NCI-H146 (cell line): ENCODE measurements at regions not wholly inside any gene's neighbourhood (a gene's known extent, or its start where the extent isn't known, plus 50 kb on each side); places are given as distances from the start of the nearest gene placed in this dataset.

Experiments
- DNase-seq: peaks from one replicate; lab custom pipeline; 2025; lab: John Stamatoyannopoulos, UW

DNA sequence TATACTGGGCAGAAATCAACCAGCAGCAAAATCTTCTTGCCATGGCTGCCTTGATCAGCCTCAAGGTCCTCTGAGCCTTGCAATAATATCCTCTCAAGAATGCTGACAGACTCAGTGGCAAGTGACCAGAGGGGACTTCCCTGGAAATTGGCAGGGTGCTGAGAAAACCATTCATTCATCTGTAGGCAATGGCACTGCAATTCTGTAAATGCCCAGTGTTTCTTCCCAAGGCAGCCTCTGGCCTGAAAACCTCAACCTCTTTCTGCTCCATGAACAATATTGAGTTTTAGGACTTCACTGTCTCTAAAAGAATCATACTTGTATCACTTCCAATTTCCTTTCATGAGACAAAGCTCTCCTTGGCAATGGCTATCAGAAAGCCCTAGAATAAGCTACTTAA, 754.3 kb upstream of the TENM3 start:
- no peak for DNase-seq

DNA sequence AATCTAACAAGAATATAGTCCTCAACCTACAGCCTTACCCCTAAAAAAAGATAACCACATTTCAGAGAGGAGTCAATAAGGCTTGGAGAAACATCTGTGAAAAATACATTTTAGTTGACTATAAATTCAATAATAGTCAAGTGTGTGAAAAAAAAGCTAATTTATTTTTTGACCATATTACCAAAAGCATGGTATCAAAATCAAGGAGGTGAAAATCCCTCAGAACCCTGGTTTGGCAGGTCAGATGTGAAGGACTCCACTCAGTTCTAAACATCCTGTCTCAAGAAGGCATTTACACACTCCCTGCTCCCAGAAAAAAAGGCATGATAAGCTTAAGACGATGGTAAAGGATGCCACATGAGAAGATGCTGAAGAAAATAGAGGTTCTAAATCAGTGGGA, 745.1 kb upstream of the TENM3 start:
- no peak for DNase-seq

- DNase-seq: peak; percentile 79
These were observed 740.6 kb upstream of the TENM3 start for GRCh38 chr4:181502611-181503010.

DNA sequence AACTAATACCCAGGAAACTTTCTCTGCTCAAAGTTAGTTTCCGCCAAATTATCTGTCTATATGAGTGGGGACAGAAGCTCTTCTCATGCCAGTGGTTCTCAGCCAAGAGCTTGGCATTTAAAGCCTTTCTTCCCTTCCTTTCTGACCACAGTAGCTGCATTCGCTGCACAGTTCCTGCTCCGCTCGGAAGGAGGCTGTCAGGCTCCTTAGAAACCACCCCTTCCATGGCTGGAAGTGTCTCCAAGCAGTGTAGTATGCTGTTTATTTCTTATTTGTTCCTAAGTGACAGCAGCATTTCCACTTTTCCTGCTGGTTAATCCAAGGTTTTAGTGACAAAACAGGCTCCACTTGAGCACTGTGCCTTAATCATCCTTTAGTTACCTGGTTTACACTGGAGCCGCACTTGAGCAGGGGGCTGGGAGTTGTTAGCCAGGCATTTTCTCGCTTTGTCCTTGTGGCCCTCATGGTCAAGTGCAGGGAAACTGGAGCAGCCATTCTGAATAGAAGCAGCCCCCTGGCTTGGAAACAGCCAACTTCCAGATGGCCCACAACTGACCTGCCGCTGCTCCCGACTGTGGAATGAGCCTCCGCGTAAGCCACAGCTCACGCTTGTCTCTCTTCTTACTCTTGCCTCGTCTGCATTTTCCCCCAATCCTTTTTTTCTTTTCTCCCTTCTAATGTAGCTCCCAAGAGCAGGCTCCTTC, 739.4 kb upstream of the TENM3 start:
- DNase-seq: peak; percentile 67

DNA sequence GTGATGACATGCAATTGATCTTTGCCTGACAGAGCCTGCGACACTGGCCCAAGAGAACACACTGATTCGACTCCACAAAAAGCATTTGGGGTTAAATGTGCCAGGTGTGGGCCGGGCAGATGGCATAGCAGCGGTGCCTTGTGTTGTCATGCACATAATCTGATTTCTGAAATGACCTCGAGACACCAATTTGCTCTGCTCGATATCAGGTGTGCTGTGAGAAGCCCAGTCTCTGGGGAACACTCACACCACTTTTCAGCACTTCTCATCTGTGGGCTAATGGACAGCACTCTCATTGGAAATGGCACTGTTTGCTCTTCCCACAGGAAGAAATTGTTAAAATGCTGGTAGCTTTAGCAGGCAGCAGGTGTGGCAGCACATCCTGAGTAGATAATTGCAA, 738.3 kb upstream of the TENM3 start:
- peak; percentile 100 for DNase-seq

DNA sequence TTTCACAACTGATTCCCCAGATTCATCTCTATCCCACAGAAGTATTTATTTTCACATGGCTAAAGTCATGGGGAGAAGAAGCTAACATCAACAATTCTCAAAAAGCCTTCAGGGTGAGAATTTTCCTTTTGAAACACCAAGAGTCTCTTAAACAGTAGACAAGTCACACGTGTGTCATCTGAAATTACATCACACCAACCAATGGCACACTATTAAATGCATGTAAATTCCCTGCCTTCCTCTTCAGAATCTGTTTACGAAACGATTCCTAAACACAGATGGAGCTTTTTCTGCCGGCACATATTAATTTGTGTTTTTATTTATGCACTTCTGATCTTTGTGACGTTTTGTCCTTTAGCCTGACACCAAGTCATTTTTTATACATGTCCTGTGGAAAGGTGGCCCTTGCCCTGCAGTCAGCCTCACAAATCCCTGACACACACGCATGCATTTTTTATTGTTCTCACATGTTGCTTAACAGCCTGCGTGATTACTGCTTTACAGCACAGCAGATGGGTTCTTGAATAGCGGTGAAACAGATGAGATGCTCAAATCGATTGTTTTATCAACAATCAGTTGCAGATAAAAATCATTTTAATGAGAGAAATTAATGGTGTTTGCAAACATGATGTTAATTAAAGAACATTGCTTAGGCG, 735.9 kb upstream of the TENM3 start:
- peak; percentile 100 for DNase-seq

DNA sequence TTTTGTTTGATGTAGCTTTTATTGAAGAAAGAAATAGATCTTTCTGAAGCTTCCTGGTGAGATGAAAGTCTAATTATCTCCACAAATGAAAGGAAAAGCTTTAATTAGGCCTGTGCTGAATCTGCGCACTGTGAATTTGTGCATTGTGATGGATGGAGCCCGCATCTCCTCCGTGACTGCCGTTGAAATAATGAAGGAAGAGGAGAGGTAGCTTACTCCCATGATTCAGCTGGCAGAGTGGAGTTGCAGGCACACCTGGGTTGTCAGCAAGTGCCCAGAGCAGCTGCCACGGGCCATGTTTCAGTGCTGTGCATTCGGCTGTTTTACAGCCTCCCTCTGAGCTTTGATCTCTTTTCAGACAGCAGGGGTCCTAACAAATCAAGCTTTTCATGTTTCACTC, 735.3 kb upstream of the TENM3 start:
- DNase-seq: peak; percentile 100

- DNase-seq: peak; percentile 98
These were observed 734.6 kb upstream of the TENM3 start for GRCh38 chr4:181508601-181509000.

DNA sequence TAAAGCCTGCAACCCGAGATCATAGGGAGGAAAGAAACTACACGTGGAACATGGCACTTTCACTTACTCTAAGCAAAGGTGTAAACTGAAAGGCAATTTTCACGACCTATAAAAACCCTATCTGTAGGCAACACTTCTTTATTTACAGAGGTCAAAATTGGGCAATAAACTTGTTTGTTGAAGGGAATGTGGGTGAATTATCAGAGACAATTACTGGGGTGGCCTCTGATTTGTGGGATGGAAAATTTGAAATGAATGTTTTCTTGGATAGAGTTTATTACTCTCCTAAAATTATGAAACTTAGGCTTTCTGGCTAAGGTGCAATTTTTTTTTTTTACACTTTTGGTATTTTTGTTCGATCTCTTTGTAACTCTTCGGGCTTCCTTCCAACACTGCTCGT, 734.1 kb upstream of the TENM3 start:
- peak; percentile 98 for DNase-seq

GRCh38 chr4:181517491-181517890, 725.7 kb upstream of the TENM3 start:
- no peak for DNase-seq

- DNase-seq: peak; percentile 59
These were observed 722.4 kb upstream of the TENM3 start for GRCh38 chr4:181520790-181521189.

GRCh38 chr4:181523973-181524372, 719.2 kb upstream of the TENM3 start:
- no peak for DNase-seq

DNA sequence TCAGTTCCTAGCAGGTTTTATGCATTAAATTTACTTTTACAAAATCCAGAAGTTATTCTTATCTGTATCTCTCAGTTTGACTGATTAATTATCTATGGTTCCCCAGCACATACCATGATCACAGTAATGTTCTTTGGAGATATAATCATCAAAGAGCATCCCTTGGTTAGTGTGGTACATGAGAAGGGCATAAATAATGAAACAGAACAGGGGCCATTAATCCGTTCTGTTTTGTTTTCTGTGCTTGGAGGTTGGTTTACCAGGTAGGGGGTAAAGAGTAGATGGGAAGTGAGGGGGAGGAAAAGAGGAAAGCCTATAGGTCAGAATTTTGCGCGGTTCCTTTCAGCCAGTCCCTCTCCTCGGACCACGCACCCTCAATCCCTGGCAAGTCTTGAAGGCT, 718.7 kb upstream of the TENM3 start:
- peak; percentile 97 for DNase-seq

DNA sequence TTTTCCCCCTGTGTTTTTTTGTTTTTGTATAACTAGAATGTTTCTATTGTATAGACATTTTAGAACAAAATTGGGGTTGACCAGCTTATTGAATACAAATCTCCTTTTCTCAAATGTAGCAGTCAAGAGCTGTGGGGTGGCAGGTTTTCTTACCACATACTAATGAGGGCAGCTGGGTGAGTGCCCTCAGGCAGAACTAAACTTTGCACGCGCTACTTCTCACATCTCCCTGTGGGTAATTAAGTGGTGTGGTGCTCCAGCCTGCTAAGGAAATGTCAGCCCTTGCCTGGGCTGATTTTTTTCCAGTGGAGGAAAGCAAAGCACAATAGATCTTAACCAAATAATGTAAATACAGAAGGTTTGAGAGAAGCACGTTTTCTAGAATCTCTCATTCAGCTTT, 717.6 kb upstream of the TENM3 start:
- peak; percentile 100 for DNase-seq

DNA sequence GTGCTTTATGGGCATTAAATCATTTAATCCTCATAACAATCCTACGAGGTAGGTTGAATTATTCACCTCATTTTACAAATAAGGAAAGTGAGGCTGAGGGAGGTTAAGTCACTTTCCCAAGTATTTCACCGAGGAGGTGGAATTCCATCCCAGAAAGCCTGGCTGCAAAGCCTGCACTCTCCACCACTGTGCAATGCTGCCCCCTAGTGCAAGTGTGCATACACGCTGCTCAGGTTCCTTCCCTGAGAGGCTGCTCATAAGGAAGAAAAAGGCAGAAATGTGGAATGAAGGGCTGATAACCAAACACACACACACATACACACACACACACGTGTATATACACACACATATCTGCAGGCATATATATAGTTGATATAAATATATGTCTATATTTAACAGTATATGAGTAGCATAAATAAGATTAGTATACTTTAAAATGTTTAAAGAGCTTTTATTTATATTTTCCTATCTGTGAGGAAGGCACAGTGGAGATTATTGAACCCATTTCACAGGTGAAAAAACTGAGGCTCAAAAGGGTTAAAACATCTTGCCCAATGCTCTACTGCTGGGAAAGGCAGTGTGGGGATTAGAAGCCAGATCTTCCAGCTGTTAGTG, 714.5 kb upstream of the TENM3 start:
- peak; percentile 99 for DNase-seq

GRCh38 chr4:181529537-181529936, 713.7 kb upstream of the TENM3 start:
- DNase-seq: peak; percentile 95

GRCh38 chr4:181536196-181536746, 706.9 kb upstream of the TENM3 start:
- DNase-seq: no peak

GRCh38 chr4:181536811-181537434, 706.3 kb upstream of the TENM3 start:
- DNase-seq: no peak

DNA sequence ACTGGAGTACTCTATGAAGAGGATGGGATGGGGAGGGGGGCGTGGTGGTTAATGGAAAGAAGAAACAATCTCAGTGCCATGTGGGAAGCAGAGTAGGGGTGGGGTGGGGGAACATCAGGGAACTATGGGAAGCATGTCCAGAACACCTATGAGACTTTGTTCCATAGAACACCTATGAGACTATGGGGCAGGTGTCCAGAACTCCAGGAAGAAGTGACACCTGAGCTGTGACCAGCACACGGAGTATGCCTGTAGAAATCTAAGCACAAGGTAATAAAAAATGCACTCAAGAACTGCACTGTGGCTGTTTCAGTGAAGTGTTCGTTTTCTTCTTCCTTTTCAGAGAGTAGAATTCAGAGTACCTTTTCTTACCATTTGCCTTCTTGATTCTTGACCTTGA, 704.8 kb upstream of the TENM3 start:
- DNase-seq: no peak

- DNase-seq: no peak
These were observed 701.8 kb upstream of the TENM3 start for GRCh38 chr4:181541396-181541795.

- peak; percentile 78 for DNase-seq
These were observed 694.2 kb upstream of the TENM3 start for GRCh38 chr4:181548873-181549575.

DNA sequence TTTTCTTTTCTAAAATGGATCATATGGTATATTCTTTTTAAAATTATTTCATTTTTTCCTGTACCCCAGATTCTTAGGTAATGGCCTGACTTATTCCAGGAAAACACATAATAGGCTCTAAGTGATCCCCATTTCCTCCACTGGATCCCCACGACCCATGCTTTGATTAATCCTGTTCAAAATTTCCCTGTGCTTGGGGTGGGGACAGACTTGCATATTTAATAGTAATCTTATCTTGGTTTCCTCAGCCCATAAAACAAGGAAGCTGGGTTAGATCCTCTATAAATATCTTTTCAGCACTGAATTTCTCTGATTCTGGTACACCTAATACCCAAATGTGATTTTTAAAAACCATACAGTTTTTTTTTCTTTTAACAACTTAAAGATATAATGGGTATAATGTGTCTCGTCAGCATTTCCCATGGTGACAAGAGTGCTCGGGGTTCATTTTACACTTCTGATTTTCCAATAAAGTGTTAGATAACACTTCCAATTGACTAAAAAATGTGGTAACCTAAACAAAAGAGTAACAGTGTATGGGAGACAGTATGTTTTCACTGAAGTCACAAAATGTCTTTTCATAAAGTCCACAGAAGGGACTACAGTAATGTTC, 693.5 kb upstream of the TENM3 start:
- no peak for DNase-seq
